Glutamatergic neuron (in vitro differentiated cells): ENCODE measurements at regions not wholly inside any gene's neighbourhood (a gene's known extent, or its start where the extent isn't known, plus 50 kb on each side); places are given as distances from the start of the nearest gene placed in this dataset.

ENCODE experiments used
- DNase-seq: peaks from one replicate; pipeline ENCODE4 v3.0.0; 2022
- H3K27ac Mint-ChIP-seq: one replicate; pipeline ENCODE4 v1.8.0; 2020; ENCODE audit warnings: mild to moderate bottlenecking, mixed read lengths, inconsistent platforms; ENCODE audit not compliant: unreplicated experiment
- H3K27me3 Mint-ChIP-seq: one replicate; pipeline ENCODE4 v1.8.0; 2020; ENCODE audit warnings: mild to moderate bottlenecking, moderate library complexity, mixed read lengths, inconsistent platforms; ENCODE audit not compliant: unreplicated experiment
- H3K36me3 Mint-ChIP-seq: one replicate; pipeline ENCODE4 v1.8.0; 2020; ENCODE audit warnings: mild to moderate bottlenecking, mixed read lengths, inconsistent platforms; ENCODE audit not compliant: unreplicated experiment
- H3K4me1 Mint-ChIP-seq: one replicate; pipeline ENCODE4 v1.8.0; 2020; ENCODE audit warnings: mild to moderate bottlenecking, low read depth, mixed read lengths, inconsistent platforms; ENCODE audit not compliant: unreplicated experiment
- H3K4me3 Mint-ChIP-seq: one replicate; pipeline ENCODE4 v1.8.0; 2020; ENCODE audit warnings: mild to moderate bottlenecking, mixed read lengths, inconsistent platforms; ENCODE audit not compliant: unreplicated experiment
- H3K9me3 Mint-ChIP-seq: one replicate; pipeline ENCODE4 v1.8.0; 2020; ENCODE audit warnings: mild to moderate bottlenecking, moderate library complexity, mixed read lengths, inconsistent platforms; ENCODE audit not compliant: unreplicated experiment
- TF ChIP-seq, protein P1 (sequence below): fragments of 200-600 bp; sonication (generic); IDR thresholded peaks from one replicate; pipeline ENCODE4 v1.5.0; 2021; ENCODE audit not compliant: partially characterized antibody, unreplicated experiment

- Mint-ChIP-seq H3K27me3 (no peaks in the 10 kb centered on the region), H3K9me3 (no peaks in the 10 kb centered on the region), H3K4me1 (no peaks in the 10 kb centered on the region), H3K36me3 (no peaks in the 10 kb centered on the region), H3K27ac (no peak overlapping the region), H3K4me3 (no peak overlapping the region)
- TF ChIP-seq, protein P1, sequence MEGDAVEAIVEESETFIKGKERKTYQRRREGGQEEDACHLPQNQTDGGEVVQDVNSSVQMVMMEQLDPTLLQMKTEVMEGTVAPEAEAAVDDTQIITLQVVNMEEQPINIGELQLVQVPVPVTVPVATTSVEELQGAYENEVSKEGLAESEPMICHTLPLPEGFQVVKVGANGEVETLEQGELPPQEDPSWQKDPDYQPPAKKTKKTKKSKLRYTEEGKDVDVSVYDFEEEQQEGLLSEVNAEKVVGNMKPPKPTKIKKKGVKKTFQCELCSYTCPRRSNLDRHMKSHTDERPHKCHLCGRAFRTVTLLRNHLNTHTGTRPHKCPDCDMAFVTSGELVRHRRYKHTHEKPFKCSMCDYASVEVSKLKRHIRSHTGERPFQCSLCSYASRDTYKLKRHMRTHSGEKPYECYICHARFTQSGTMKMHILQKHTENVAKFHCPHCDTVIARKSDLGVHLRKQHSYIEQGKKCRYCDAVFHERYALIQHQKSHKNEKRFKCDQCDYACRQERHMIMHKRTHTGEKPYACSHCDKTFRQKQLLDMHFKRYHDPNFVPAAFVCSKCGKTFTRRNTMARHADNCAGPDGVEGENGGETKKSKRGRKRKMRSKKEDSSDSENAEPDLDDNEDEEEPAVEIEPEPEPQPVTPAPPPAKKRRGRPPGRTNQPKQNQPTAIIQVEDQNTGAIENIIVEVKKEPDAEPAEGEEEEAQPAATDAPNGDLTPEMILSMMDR, result no peak
- DNase-seq, result no peak
Observed at GRCh38 chr6:106022801-106023200, 63.3 kb upstream of the PRDM1 start.

GRCh38 chr6:106017454-106017853 is 68.7 kb upstream of the PRDM1 start:
- H3K9me3 Mint-ChIP-seq, result no peaks in the 10 kb centered on the region
- no peaks in the 10 kb centered on the region for H3K36me3 Mint-ChIP-seq
- no peak overlapping the region for H3K27ac Mint-ChIP-seq
- TF ChIP-seq, protein P1, result no peak
- H3K27me3 Mint-ChIP-seq, result no peaks in the 10 kb centered on the region
- H3K4me1 Mint-ChIP-seq, result no peaks in the 10 kb centered on the region
- H3K4me3 Mint-ChIP-seq, result no peak overlapping the region
- no peak for DNase-seq

DNA sequence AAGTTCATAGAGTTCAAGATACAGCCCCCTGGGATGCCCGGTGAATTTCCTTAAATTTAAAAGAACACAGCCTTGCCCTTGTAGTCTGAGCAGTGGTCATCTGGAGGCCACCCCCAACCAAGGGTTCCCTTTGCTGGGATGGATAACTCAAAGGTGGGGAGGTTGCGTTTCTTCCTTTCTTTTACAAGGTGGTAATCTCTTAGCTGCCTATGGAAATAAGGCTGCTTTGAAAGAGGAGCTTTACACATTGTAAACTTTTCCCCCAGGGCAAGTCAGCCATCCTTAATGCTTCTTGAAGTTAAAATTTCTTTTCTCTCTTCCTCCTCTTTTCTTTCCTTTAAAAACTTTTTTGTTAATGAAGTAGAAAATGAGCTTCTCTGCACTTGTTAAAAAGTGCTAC is 71.2 kb upstream of the PRDM1 start:
- Mint-ChIP-seq H3K27me3 (no peaks in the 10 kb centered on the region), H3K27ac (no peak overlapping the region), H3K4me3 (no peak overlapping the region), H3K4me1 (no peaks in the 10 kb centered on the region), H3K36me3 (no peaks in the 10 kb centered on the region), H3K9me3 (no peaks in the 10 kb centered on the region)
- no peak for DNase-seq
- TF ChIP-seq, protein P1, result no peak

DNA sequence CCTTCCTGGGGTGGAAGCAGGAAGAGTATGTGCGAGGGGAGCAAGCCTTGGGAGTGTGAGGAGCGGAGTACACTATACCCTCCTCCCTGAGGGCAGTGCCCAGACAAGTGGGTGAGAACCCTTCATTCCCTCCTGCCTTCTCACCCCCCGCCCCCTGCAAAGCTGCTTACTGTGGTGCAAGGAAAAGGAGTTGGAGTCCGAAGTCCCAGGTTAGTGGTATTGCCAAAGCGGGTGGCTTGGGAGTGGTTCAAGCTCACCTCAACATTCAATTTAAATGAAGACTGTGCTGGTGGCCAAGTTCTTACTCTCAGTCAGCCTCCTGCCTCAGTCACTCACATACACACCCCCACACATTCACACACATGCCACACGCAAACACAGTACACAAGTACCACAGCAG is 74.7 kb upstream of the PRDM1 start:
- no peak overlapping the region for H3K4me3 Mint-ChIP-seq
- TF ChIP-seq, protein P1, result no peak
- H3K4me1 Mint-ChIP-seq, result no peaks in the 10 kb centered on the region

DNA sequence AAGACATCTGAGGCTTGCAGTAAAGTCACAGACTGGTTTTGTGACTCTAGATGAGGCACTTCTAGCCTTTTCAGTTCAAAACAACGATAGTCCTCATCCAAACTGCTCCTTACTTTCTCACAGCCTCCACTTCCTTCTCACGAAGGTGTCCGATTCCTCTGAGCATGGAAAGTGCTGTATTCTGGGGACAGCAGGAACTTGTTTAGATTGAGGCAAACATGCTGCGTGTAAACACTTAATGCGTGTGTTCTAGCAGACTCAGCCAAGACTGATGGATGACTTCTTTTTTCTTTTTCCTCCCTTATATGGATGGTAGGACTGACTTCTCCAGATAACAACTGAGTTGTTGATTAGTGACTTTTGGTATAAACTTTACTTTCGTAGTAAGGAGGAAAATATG is 80.2 kb upstream of the PRDM1 start:
- no peaks in the 10 kb centered on the region for H3K9me3 Mint-ChIP-seq
- H3K4me1 Mint-ChIP-seq, result no peaks in the 10 kb centered on the region
- TF ChIP-seq, protein P1, result no peak
- no peaks in the 10 kb centered on the region for H3K27me3 Mint-ChIP-seq
- no peak overlapping the region for H3K27ac Mint-ChIP-seq
- H3K4me3 Mint-ChIP-seq, result no peak overlapping the region
- H3K36me3 Mint-ChIP-seq, result no peaks in the 10 kb centered on the region
- no peak for DNase-seq

More for the DNA sequence above, 74.7 kb upstream of the PRDM1 start:
- no peaks in the 10 kb centered on the region for H3K9me3 Mint-ChIP-seq
- H3K27ac Mint-ChIP-seq, result no peak overlapping the region
- DNase-seq, result no peak
- H3K27me3 Mint-ChIP-seq, result no peaks in the 10 kb centered on the region
- no peaks in the 10 kb centered on the region for H3K36me3 Mint-ChIP-seq
